GM12892 (cell line): ENCODE measurements at regions not wholly inside any gene's neighbourhood (a gene's known extent, or its start where the extent isn't known, plus 50 kb on each side); places are given as distances from the start of the nearest gene placed in this dataset.

ENCODE experiments used
- POLR2A ChIP-seq: IDR thresholded peaks from 2 replicates; pipeline ENCODE4 v1.6.1; 2011; ENCODE audit warnings: low read depth, low read length, control low read depth
- POLR2AphosphoS5 ChIP-seq: IDR thresholded peaks from 2 replicates; pipeline ENCODE4 v1.6.1; 2011; ENCODE audit warnings: low read depth, low read length, control low read depth
- TAF1 ChIP-seq: IDR thresholded peaks from 2 replicates; pipeline ENCODE4 v1.6.1; 2011; ENCODE audit warnings: low read depth, mild to moderate bottlenecking, control low read depth, low read length, borderline replicate concordance

DNA sequence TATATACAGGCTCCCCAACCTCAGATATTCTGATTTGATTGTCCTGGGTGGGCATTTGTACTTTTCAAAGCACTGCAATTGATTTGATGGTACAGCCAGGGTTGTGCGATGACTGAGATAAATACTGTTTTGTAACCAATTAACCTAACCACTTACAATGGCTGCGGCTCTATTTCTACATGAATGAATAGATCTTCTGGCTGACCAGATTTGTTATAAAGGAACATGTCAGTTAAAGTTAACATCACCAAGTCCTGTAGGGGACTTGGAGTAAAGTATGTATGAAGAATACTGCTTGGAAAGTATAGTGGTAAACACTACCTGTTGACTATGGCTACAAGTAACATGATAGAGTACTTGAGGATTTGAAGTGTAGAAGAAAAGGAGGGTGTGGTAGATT is 369.2 kb upstream of the JAG1 start:
- TF ChIP-seq POLR2A (no peak), POLR2AphosphoS5 (no peak), TAF1 (no peak)
